ENCODE measurements at regions not wholly inside any gene's neighbourhood (a gene's known extent, or its start where the extent isn't known, plus 50 kb on each side); places are given as distances from the start of the nearest gene placed in this dataset.

- no peak for TF ChIP-seq CTCF (conservative IDR thresholded peaks at IDR 0.05; ENCODE audit: low read depth, low read length)
- H3K4me3 ChIP-seq (ENCODE audit: low read depth, low read length) = no peak overlapping the region
- DNase-seq (ENCODE audit: low read depth) = peak; percentile 37
These were observed 552.7 kb downstream of the RAPGEF2 start for GRCh38 chr4:159655547-159655946.

- TF ChIP-seq CTCF (conservative IDR thresholded peaks at IDR 0.05; ENCODE audit: low read depth, low read length) = no peak
- H3K4me3 ChIP-seq (ENCODE audit: low read depth, low read length) = no peak overlapping the region
- no peak for DNase-seq (ENCODE audit: low read depth)
These were observed 566.2 kb downstream of the RAPGEF2 start for GRCh38 chr4:159669094-159669493.

GRCh38 chr4:159673221-159673620, 570.3 kb downstream of the RAPGEF2 start:
- no peak overlapping the region for H3K4me3 ChIP-seq (ENCODE audit: low read depth, low read length)
- no peak for TF ChIP-seq CTCF (conservative IDR thresholded peaks at IDR 0.05; ENCODE audit: low read depth, low read length)
- no peak for DNase-seq (ENCODE audit: low read depth)

GRCh38 chr4:159674241-159674640, 571.4 kb downstream of the RAPGEF2 start:
- H3K4me3 ChIP-seq (ENCODE audit: low read depth, low read length) = no peak overlapping the region
- no peak for TF ChIP-seq CTCF (conservative IDR thresholded peaks at IDR 0.05; ENCODE audit: low read depth, low read length)
- DNase-seq (ENCODE audit: low read depth) = no peak

GRCh38 chr4:159677521-159677920, 574.6 kb downstream of the RAPGEF2 start:
- no peak for DNase-seq (ENCODE audit: low read depth)
- no peak overlapping the region for H3K4me3 ChIP-seq (ENCODE audit: low read depth, low read length)
- no peak for TF ChIP-seq CTCF (conservative IDR thresholded peaks at IDR 0.05; ENCODE audit: low read depth, low read length)

- DNase-seq (ENCODE audit: low read depth) = no peak
- H3K4me3 ChIP-seq (ENCODE audit: low read depth, low read length) = no peak overlapping the region
- TF ChIP-seq CTCF (conservative IDR thresholded peaks at IDR 0.05; ENCODE audit: low read depth, low read length) = no peak
These were observed 580.1 kb downstream of the RAPGEF2 start for GRCh38 chr4:159682996-159683395.

- H3K4me3 ChIP-seq (ENCODE audit: low read depth, low read length) = no peak overlapping the region
- TF ChIP-seq CTCF (conservative IDR thresholded peaks at IDR 0.05; ENCODE audit: low read depth, low read length) = no peak
- DNase-seq (ENCODE audit: low read depth) = no peak
These were observed 581.2 kb downstream of the RAPGEF2 start for GRCh38 chr4:159684061-159684460.

Data from epithelial cell of proximal tubule (primary cell).